Activated CD8-positive, alpha-beta T cell treated with anti-CD3 and anti-CD28 coated beads for 36 hours (primary cell): ENCODE measurements at regions not wholly inside any gene's neighbourhood (a gene's known extent, or its start where the extent isn't known, plus 50 kb on each side); places are given as distances from the start of the nearest gene placed in this dataset.

Experiments used
- ATAC-seq: fragments of 200-7000 bp; cut with Tn5 transposase; one replicate; pipeline ENCODE4 v1.10.0; 2021; ENCODE audit warnings: mild to moderate bottlenecking, moderate library complexity
- CTCF ChIA-PET: fragments of 350-600 bp; sonication (Branson Sonifier 250); formaldehyde crosslinking; loops from one replicate; lab custom pipeline; 2021; ENCODE audit warnings: antibody characterized with exemption; lab: Charles Lee
- POLR2A ChIA-PET: fragments of 350-600 bp; sonication (Branson Sonifier 250); formaldehyde crosslinking; loops from one replicate; lab custom pipeline; 2021; ENCODE audit warnings: antibody characterized with exemption; lab: Charles Lee
- DNase-seq: peaks from one replicate; pipeline ENCODE4 v3.0.0-alpha.2; 2020
- H3K27ac Mint-ChIP-seq: one replicate; pipeline ENCODE4 v1.8.0; 2021; ENCODE audit warnings: mild to moderate bottlenecking, mixed read lengths
- H3K27me3 Mint-ChIP-seq: one replicate; pipeline ENCODE4 v1.8.0; 2021; ENCODE audit warnings: mixed read lengths
- H3K36me3 Mint-ChIP-seq: one replicate; pipeline ENCODE4 v1.8.0; 2021; ENCODE audit warnings: low read depth, mixed read lengths
- H3K4me1 Mint-ChIP-seq: one replicate; pipeline ENCODE4 v1.8.0; 2021; ENCODE audit warnings: low read depth, mixed read lengths
- H3K4me3 Mint-ChIP-seq: one replicate; pipeline ENCODE4 v1.8.0; 2021; ENCODE audit warnings: mild to moderate bottlenecking, moderate library complexity, mixed read lengths
- H3K9me3 Mint-ChIP-seq: one replicate; pipeline ENCODE4 v1.8.0; 2021; ENCODE audit warnings: mixed read lengths
- CTCF ChIP-seq: fragments of 200-600 bp; IDR thresholded peaks from one replicate; pipeline ENCODE4 v1.8.0; 2022; ENCODE audit warnings: antibody characterized with exemption, mild to moderate bottlenecking
- intact Hi-C: fragments of 100-400 bp; cut with micrococcal nuclease; formaldehyde crosslinking; loops from one replicate; pipeline ENCODE4 v1.10.0; 2022

DNA sequence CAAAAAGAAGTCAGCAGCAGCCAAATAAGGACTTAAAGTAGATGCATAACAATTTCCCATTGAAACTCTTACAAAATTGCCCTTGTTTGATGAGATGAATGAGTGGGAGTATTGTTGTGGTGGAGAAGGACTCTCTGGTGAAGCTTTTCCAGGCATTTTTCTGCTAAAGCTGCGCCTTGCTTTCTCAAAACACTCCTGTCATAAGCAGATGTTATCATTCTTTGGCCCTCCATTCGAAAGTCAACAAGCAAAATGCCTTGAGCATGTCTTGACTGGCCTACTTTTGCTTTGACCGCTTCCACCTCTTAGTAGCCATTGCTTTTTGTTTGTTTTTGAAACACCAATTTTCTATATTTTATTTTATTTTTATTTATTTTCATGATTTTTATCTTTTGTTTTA lies 340.9 kb upstream of the FGF13 start:
- no peak overlapping the region for H3K27ac Mint-ChIP-seq
- ATAC-seq (no peak), DNase-seq (no peak)
- no peaks in the 10 kb centered on the region for H3K36me3 Mint-ChIP-seq
- no peaks in the 10 kb centered on the region for H3K27me3 Mint-ChIP-seq
- ChIA-PET POLR2A (no interaction called here), CTCF (no interaction called here)
- H3K9me3 Mint-ChIP-seq, result no peaks in the 10 kb centered on the region
- intact Hi-C loops, result no loop called here
- no peak overlapping the region for H3K4me3 Mint-ChIP-seq
- no peaks in the 10 kb centered on the region for H3K4me1 Mint-ChIP-seq
- no peak for TF ChIP-seq CTCF

- intact Hi-C loops, result no loop called here
- no peak for TF ChIP-seq CTCF
- Mint-ChIP-seq H3K27ac (no peak overlapping the region), H3K36me3 (no peaks in the 10 kb centered on the region), H3K4me3 (no peak overlapping the region), H3K4me1 (no peaks in the 10 kb centered on the region), H3K27me3 (no peaks in the 10 kb centered on the region), H3K9me3 (no peaks in the 10 kb centered on the region)
- no peak for DNase-seq
- ChIA-PET POLR2A (no interaction called here), CTCF (no interaction called here)
- no peak for ATAC-seq
Observed at GRCh38 chrX:139049465-139049864, 337.9 kb upstream of the FGF13 start.

DNA sequence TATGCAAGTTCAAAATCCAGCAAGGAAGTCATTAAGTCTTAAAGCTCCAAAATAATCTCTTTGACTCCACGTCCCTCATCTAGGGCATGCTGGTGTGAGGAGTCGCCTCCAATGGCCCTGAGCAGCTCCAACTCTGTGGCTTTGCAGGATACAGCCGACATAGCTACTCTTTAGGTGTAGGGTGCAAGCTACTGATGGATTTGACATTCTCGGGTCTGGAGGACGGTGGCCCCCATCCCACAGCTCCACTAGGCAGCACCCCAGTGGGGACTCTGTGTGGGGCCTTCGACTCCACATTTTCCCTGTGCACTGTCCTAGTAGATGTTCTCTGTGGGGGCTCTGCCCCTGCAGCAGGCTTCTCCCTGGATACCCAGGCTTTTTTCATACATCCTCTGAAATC lies 333.2 kb upstream of the FGF13 start:
- no peak for ATAC-seq
- CTCF ChIA-PET, result no interaction called here

GRCh38 chrX:139039041-139039440 lies 327.5 kb upstream of the FGF13 start:
- TF ChIP-seq CTCF, result no peak
- no peaks in the 10 kb centered on the region for H3K36me3 Mint-ChIP-seq
- DNase-seq (no peak), ATAC-seq (no peak)
- intact Hi-C loops, result no loop called here
- ChIA-PET CTCF (no interaction called here), POLR2A (no interaction called here)
- no peak overlapping the region for H3K4me3 Mint-ChIP-seq
- no peaks in the 10 kb centered on the region for H3K27me3 Mint-ChIP-seq
- H3K27ac Mint-ChIP-seq, result no peak overlapping the region
- no peaks in the 10 kb centered on the region for H3K9me3 Mint-ChIP-seq
- H3K4me1 Mint-ChIP-seq, result no peaks in the 10 kb centered on the region

More for the DNA sequence above, 333.2 kb upstream of the FGF13 start:
- H3K4me3 Mint-ChIP-seq, result no peak overlapping the region
- no peak for TF ChIP-seq CTCF
- intact Hi-C loops, result no loop called here
- no peaks in the 10 kb centered on the region for H3K9me3 Mint-ChIP-seq
- H3K36me3 Mint-ChIP-seq, result no peaks in the 10 kb centered on the region
- H3K27me3 Mint-ChIP-seq, result no peaks in the 10 kb centered on the region
- POLR2A ChIA-PET, result no interaction called here
- DNase-seq, result no peak
- no peak overlapping the region for H3K27ac Mint-ChIP-seq
- no peaks in the 10 kb centered on the region for H3K4me1 Mint-ChIP-seq

DNA sequence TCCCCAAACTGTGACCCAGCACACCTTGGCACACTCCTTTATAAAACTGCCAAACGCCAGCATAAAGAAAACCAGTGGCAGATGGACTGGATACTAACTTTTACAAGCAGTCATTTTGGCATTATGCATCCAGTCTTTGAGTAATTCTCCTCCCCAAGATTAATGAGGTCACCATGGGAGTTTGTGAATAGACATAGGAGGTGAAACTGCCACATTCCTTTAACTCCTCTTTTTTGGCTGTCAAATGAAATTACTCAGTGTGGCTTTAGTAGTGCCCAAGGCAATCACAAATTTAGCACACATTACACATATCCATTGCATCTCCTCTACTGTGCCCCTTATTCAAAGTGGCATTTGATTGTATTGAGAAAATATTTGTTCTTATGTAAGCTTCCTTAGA lies 315.3 kb upstream of the FGF13 start:
- H3K36me3 Mint-ChIP-seq, result no peaks in the 10 kb centered on the region
- no peaks in the 10 kb centered on the region for H3K9me3 Mint-ChIP-seq
- ATAC-seq (no peak), DNase-seq (no peak)
- intact Hi-C loops, result no loop called here
- no peaks in the 10 kb centered on the region for H3K4me1 Mint-ChIP-seq
- H3K27ac Mint-ChIP-seq, result no peak overlapping the region
- POLR2A ChIA-PET, result no interaction called here
- H3K4me3 Mint-ChIP-seq, result no peak overlapping the region
- no peaks in the 10 kb centered on the region for H3K27me3 Mint-ChIP-seq
- CTCF ChIA-PET, result no interaction called here
- TF ChIP-seq CTCF, result no peak
